ENCODE measurements at regions not wholly inside any gene's neighbourhood (a gene's known extent, or its start where the extent isn't known, plus 50 kb on each side); places are given as distances from the start of the nearest gene placed in this dataset.

DNA sequence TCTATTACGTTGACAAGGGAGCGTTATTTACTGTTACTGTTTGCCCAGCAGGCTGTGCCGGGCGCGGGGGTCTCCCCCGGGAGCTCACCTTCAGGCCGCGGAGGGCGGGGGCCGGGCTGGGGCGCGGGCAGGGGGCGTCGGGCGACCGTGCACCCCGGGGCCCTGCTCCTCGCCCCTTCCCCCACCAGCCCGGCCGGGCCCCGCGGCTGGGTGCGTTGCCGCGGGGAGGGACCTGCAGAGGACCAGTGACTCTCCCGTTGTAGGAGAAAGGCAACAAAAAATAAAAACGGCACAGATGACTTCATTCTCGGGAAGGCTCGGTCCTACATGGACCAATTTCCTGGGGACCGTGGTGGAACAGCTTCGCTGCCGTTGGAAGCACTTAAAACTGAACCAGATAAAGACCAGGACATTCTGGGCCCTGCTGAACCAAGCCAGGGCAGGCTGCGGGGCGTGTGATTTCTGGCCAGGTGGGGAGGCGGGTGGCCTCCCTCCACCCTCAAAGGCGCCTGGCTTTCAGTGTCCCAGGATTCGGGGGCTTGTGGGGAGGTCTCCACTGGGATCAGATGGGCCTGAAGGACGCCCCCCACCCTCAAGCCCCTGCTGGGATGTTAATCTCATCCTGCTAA, 57.4 kb downstream of the IGLL1 start:
- peak overlapping the region; percentile 50 for H3K4me3 Mint-ChIP-seq (ENCODE audit: low read depth)
- H3K9me3 Mint-ChIP-seq (ENCODE audit: low read depth): no peaks in the 10 kb centered on the region
- H3K4me1 Mint-ChIP-seq (ENCODE audit: low read depth): peaks cover 32% of the 10 kb centered on the region
- no peaks in the 10 kb centered on the region for H3K27me3 Mint-ChIP-seq
- peak overlapping the region; percentile 97 for H3K27ac Mint-ChIP-seq
- DNase-seq (ENCODE audit: low spot score, unreplicated experiment): no peak
- TF ChIP-seq, protein P1, sequence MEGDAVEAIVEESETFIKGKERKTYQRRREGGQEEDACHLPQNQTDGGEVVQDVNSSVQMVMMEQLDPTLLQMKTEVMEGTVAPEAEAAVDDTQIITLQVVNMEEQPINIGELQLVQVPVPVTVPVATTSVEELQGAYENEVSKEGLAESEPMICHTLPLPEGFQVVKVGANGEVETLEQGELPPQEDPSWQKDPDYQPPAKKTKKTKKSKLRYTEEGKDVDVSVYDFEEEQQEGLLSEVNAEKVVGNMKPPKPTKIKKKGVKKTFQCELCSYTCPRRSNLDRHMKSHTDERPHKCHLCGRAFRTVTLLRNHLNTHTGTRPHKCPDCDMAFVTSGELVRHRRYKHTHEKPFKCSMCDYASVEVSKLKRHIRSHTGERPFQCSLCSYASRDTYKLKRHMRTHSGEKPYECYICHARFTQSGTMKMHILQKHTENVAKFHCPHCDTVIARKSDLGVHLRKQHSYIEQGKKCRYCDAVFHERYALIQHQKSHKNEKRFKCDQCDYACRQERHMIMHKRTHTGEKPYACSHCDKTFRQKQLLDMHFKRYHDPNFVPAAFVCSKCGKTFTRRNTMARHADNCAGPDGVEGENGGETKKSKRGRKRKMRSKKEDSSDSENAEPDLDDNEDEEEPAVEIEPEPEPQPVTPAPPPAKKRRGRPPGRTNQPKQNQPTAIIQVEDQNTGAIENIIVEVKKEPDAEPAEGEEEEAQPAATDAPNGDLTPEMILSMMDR (IDR thresholded peaks at IDR 0.05; ENCODE audit: unreplicated experiment): no peak
- no peaks in the 10 kb centered on the region for H3K36me3 Mint-ChIP-seq (ENCODE audit: insufficient read depth)

DNA sequence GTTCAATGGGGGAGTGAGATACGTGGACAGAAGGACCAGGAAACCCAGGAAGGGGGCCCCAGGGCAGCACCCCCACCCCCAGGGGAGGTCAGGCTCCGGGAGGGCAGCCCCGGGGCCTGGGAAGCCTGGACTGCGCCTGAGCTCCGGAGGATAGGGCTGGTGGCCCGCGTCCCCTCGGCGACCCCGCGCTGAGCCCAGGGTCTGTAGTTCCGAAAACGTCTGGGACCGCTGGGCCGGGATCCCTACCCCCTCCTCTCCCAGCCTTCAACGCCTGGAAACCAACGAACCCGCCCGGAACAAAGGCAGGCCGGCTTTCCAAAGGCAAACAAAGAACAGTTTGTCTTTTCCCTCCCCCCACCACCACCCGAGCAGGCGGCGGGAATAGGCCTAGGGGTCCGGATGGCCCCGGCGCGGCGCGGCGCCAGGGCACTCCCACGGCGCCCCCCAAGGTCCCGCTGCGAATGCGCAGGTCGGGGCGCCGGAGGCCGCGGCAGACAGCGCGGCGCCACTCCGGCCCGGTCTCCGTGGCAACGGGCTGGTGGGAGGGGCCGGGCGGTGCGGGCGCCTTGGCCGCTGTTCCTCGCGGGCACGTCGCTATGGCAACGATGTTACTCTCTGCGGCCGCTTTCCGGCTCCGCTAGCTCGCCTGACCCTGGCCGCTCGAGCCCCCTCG, 58.5 kb downstream of the IGLL1 start:
- H3K27me3 Mint-ChIP-seq: no peaks in the 10 kb centered on the region
- no peaks in the 10 kb centered on the region for H3K36me3 Mint-ChIP-seq (ENCODE audit: insufficient read depth)
- peak overlapping the region; percentile 100 for H3K27ac Mint-ChIP-seq
- TF ChIP-seq, protein P1 (IDR thresholded peaks at IDR 0.05; ENCODE audit: unreplicated experiment): peak; percentile 36
- peak overlapping the region; percentile 57 for H3K4me3 Mint-ChIP-seq (ENCODE audit: low read depth)
- no peaks in the 10 kb centered on the region for H3K9me3 Mint-ChIP-seq (ENCODE audit: low read depth)
- DNase-seq (ENCODE audit: low spot score, unreplicated experiment): peak; percentile 92
- H3K4me1 Mint-ChIP-seq (ENCODE audit: low read depth): peaks cover 33% of the 10 kb centered on the region

DNA sequence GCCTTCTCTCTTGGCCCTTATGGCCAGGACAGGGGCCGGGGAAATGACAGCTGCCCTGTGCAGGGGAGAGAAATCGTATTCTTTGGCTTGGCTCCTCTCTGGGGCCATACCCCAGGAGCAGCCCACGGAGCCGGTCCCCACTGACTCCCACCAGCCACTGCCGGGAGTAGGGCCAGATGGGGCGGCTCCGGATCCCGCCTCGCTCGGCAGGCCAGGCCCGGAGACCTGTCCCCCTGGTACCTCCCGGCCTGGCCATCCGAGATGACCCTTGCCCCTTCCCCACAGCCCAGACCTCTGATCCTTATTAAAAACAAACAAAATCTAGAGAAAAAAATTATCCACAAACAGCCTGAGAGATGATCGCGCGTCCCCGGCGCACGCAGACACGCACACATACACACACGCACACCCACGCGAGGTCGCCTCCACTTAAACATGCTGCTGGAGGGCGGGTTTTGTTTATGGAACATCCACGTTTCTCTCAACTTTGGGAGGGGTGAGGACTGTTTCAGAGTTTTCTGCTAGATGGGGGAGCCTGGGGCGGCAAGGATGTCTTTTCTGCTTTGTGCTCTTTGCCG, 59.1 kb downstream of the IGLL1 start:
- H3K27ac Mint-ChIP-seq: peak overlapping the region; percentile 100

DNA sequence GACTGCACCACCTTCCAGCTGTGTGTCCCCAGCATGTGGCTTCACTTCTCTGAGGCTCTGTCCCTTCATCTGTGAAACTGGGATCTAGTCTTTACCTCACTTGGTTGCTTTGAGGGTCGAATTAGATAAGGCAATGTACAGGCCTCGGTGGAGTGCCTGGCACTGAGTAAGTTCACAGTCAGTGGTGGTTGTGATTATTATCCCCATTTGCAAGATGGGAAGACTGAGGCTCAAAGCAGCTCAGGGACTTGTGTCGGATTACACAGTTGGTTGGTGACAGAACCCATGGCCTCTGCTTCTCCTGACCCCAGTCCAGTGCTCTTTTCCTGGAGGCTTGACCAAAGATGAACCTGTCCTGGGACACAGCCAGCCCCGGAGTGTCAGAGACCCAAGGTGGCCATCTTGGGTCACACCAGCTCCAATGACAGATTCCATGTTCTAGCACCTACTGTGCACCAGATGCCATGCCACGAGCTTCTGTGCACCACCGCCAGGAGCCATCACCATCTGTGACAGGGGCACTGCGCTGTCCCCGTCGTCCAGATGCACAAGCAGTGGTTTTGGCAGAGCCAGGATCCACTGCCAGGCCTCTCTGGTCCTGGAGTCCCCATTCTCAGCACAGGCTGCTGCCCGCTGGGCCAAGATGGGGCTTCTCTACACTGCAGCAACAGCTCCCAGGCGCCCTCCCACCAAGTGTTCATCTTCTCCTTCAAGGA, 60.5 kb downstream of the IGLL1 start:
- Mint-ChIP-seq H3K4me3 (ENCODE audit: low read depth) (no peak overlapping the region), H3K4me1 (ENCODE audit: low read depth) (peaks cover 31% of the 10 kb centered on the region), H3K27me3 (no peaks in the 10 kb centered on the region), H3K27ac (peak overlapping the region; percentile 100), H3K36me3 (ENCODE audit: insufficient read depth) (no peaks in the 10 kb centered on the region), H3K9me3 (ENCODE audit: low read depth) (no peaks in the 10 kb centered on the region)
- TF ChIP-seq, protein P1 (IDR thresholded peaks at IDR 0.05; ENCODE audit: unreplicated experiment): no peak
- DNase-seq (ENCODE audit: low spot score, unreplicated experiment): no peak

More for the DNA sequence above, 59.1 kb downstream of the IGLL1 start:
- peak overlapping the region; percentile 57 for H3K4me3 Mint-ChIP-seq (ENCODE audit: low read depth)
- H3K27me3 Mint-ChIP-seq: no peaks in the 10 kb centered on the region
- no peak for DNase-seq (ENCODE audit: low spot score, unreplicated experiment)
- no peaks in the 10 kb centered on the region for H3K36me3 Mint-ChIP-seq (ENCODE audit: insufficient read depth)
- peaks cover 33% of the 10 kb centered on the region for H3K4me1 Mint-ChIP-seq (ENCODE audit: low read depth)
- H3K9me3 Mint-ChIP-seq (ENCODE audit: low read depth): no peaks in the 10 kb centered on the region
- TF ChIP-seq, protein P1 (IDR thresholded peaks at IDR 0.05; ENCODE audit: unreplicated experiment): no peak

Data from progenitor cell of endocrine pancreas (in vitro differentiated cells).